Nephron progenitor cell (in vitro differentiated cells): ENCODE measurements at regions not wholly inside any gene's neighbourhood (a gene's known extent, or its start where the extent isn't known, plus 50 kb on each side); places are given as distances from the start of the nearest gene placed in this dataset.

Experiments used
- DNase-seq: peaks from one replicate; pipeline ENCODE4 v3.0.0; 2021
- H3K27ac Mint-ChIP-seq: 2 replicates; pipeline ENCODE4 v1.8.0; 2021; ENCODE audit warnings: mild to moderate bottlenecking, moderate library complexity, mixed read lengths
- H3K27me3 Mint-ChIP-seq: 2 replicates; pipeline ENCODE4 v1.8.0; 2021; ENCODE audit warnings: mild to moderate bottlenecking, low read depth, mixed read lengths; ENCODE audit not compliant: poor library complexity
- H3K36me3 Mint-ChIP-seq: 2 replicates; pipeline ENCODE4 v1.8.0; 2021; ENCODE audit warnings: low read depth, mixed read lengths
- H3K4me1 Mint-ChIP-seq: 2 replicates; pipeline ENCODE4 v1.8.0; 2021; ENCODE audit warnings: mixed read lengths
- H3K4me3 Mint-ChIP-seq: 2 replicates; pipeline ENCODE4 v1.8.0; 2021; ENCODE audit warnings: mild to moderate bottlenecking, moderate library complexity, mixed read lengths
- H3K9me3 Mint-ChIP-seq: 2 replicates; pipeline ENCODE4 v1.8.0; 2021; ENCODE audit warnings: mild to moderate bottlenecking, moderate library complexity, mixed read lengths
- TF ChIP-seq, protein P1 (sequence below): fragments of 200-600 bp; sonication (generic); IDR thresholded peaks from 2 replicates; pipeline ENCODE4 v1.5.0; 2021; ENCODE audit warnings: antibody characterized with exemption

DNA sequence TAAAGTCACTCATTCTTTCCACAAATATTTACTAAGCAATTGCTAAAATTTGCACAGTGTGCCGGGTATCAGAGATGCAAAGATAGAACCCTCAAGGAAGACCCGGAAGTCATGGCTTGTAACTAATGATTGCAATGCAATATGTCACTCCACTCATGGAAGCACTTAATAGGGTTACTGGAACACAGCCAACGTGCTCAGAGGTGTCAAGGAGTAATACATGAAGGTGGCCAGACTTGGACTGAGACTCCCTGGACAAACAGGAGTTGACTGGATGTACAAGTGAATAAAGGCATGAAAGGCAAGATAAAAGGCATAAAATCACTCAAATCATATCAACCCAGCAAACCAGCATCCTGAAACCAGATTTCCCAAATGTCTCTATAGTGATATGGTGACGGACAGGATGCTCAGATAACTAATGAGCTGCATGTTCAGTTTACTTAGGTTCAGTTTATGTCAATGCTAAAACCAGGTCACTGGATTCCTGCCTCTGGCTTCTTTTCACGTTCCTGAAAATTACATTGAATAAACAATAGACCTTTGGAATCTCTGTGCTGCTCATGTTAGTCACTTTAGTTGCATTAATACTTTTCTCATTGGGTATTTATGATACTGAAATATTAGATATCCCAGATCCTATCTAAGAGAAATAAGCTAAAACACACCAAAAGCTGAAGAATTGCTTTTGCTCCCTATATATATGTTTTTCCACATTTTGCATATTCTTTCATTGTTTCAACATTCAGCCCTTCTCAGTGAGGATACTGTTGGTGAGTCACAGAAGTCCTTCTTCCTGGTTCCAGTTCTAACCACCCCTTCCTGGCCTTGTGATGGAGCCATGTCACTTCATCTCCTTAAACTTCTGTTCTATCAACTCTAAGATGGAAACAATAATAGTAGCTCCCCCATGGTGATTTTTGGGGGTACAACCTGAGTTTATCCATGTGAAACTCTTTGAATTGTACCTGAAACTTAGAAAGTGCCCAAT, 688.9 kb upstream of the ID2 start:
- Mint-ChIP-seq H3K36me3 (no peaks in the 10 kb centered on the region), H3K9me3 (no peaks in the 10 kb centered on the region)
- no peak for DNase-seq

DNA sequence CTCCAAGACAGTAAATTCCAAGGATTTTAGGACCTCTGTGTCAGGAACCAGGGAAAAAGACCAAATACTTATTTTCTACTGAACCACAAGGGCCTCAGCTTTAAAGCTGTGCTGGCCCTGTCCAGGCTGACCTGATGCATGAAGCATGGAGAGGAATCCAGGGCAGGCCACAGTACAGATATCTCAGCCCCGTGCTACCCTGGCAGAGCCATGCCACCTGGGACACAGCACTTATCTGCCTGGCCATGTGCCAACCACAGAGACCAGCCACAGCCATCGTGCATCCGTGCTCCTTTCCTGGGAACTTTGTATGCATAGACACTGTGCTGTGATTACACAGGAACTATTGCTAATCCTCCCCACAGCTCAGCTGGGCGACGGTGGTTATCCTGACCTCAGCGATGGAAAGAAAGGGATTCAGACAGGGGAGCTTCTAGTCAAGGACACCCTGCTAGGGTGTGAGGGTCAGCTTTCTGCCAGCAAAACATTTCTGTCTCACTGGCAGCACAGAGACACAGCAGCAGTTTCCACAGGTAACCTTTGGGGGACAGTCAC, 687.4 kb upstream of the ID2 start:
- Mint-ChIP-seq H3K27ac (no peak overlapping the region), H3K4me1 (peaks cover 33% of the 10 kb centered on the region), H3K4me3 (no peak overlapping the region), H3K27me3 (peaks cover 8% of the 10 kb centered on the region), H3K9me3 (no peaks in the 10 kb centered on the region), H3K36me3 (no peaks in the 10 kb centered on the region)
- DNase-seq, result no peak
- TF ChIP-seq, protein P1, sequence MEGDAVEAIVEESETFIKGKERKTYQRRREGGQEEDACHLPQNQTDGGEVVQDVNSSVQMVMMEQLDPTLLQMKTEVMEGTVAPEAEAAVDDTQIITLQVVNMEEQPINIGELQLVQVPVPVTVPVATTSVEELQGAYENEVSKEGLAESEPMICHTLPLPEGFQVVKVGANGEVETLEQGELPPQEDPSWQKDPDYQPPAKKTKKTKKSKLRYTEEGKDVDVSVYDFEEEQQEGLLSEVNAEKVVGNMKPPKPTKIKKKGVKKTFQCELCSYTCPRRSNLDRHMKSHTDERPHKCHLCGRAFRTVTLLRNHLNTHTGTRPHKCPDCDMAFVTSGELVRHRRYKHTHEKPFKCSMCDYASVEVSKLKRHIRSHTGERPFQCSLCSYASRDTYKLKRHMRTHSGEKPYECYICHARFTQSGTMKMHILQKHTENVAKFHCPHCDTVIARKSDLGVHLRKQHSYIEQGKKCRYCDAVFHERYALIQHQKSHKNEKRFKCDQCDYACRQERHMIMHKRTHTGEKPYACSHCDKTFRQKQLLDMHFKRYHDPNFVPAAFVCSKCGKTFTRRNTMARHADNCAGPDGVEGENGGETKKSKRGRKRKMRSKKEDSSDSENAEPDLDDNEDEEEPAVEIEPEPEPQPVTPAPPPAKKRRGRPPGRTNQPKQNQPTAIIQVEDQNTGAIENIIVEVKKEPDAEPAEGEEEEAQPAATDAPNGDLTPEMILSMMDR, result no peak

More for the DNA sequence above, 688.9 kb upstream of the ID2 start:
- no peak overlapping the region for H3K4me3 Mint-ChIP-seq
- TF ChIP-seq, protein P1, result no peak
- H3K4me1 Mint-ChIP-seq, result peaks cover 33% of the 10 kb centered on the region
- H3K27ac Mint-ChIP-seq, result no peak overlapping the region
- peaks cover 8% of the 10 kb centered on the region for H3K27me3 Mint-ChIP-seq

DNA sequence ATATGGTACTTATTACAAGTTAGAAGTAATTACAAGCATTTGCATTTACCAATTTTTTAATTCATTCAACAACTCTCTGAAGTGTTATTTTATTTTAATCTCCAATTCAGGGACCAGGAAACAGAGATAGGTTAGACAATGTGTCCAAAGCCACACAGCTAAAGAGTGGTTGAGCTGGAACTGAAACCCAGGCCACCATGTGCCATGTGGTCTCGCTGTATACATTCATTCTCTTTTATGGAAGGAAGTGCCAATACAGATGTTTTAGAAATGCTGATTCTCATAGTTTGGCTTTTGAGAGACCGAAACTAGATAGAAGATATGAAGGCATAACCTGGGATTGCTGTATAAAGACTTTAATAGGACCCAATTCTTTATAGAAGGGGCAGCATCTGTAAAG, 684.6 kb upstream of the ID2 start:
- DNase-seq, result no peak
- TF ChIP-seq, protein P1, result no peak
- Mint-ChIP-seq H3K36me3 (no peaks in the 10 kb centered on the region), H3K9me3 (no peaks in the 10 kb centered on the region), H3K4me1 (peaks cover 49% of the 10 kb centered on the region), H3K27ac (no peak overlapping the region), H3K4me3 (no peak overlapping the region), H3K27me3 (peaks cover 8% of the 10 kb centered on the region)

DNA sequence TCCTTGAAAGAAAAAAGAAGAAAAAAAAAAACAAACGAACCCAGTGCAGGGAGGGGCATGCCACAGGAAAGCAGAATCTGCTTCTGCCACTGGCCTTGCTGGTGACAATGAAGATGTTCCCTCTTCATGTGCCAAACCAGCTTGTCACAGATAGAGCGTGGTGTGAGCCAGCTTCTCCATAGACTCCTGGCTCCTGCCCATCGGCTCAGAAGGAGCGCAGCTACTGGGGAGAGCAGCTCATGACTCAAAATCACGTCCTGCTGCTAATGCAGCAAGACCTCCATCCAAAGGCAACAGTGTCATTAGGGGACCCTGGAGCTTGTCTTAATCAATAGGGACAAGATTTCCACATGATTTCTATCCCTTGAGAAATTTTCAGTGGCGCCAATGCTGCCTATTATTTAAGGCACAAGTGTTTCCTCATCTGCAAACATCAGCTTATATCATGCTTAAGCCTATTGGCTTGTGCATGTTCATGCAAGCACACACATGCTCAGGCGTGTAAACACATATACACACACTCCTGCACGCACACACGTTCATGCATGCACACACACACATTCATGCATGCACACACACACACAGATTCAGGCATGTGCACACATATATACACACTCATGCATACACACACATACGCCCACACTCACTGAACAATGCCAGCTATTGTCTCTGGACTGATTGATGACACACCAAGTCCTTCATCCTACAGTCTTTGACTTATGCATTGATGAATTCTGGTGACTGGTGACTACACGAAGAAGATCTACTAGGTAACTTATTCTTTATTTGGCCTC, 682.0 kb upstream of the ID2 start:
- peaks cover 9% of the 10 kb centered on the region for H3K9me3 Mint-ChIP-seq
- H3K4me1 Mint-ChIP-seq, result peaks cover 61% of the 10 kb centered on the region
- no peak for DNase-seq
- TF ChIP-seq, protein P1, result no peak
- no peak overlapping the region for H3K4me3 Mint-ChIP-seq
- H3K27me3 Mint-ChIP-seq, result no peaks in the 10 kb centered on the region
- H3K36me3 Mint-ChIP-seq, result no peaks in the 10 kb centered on the region
- no peak overlapping the region for H3K27ac Mint-ChIP-seq

DNA sequence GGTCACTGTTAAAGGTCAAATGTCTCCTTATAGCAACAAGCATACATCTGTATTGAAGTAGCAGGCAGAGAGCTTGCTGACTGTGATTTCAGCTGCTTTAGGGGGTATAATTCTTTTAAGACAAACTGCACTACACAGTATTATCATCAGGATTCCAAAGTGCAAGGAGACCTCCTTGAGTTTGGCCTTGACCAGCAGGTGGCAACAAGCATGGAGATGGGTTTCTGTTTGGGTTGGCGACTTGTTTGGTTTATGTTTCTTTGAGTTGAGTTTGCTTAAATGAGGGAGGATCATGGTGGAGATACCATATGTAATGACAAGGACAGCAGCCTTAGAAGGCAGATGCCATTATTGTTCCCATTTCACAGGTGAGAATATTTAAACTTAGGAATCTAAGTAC, 681.0 kb upstream of the ID2 start:
- H3K4me1 Mint-ChIP-seq, result peaks cover 51% of the 10 kb centered on the region
- H3K27me3 Mint-ChIP-seq, result no peaks in the 10 kb centered on the region
- no peak overlapping the region for H3K4me3 Mint-ChIP-seq
- TF ChIP-seq, protein P1, result no peak
- no peak overlapping the region for H3K27ac Mint-ChIP-seq
- no peak for DNase-seq
- H3K9me3 Mint-ChIP-seq, result peaks cover 12% of the 10 kb centered on the region
- H3K36me3 Mint-ChIP-seq, result no peaks in the 10 kb centered on the region
